Ishikawa (cell line): ENCODE measurements at regions not wholly inside any gene's neighbourhood (a gene's known extent, or its start where the extent isn't known, plus 50 kb on each side); places are given as distances from the start of the nearest gene placed in this dataset.

Experiments used
- CEBPB ChIP-seq: IDR thresholded peaks from 2 replicates; pipeline ENCODE4 v1.6.1; 2012
- CREB1 ChIP-seq: IDR thresholded peaks from 2 replicates; pipeline ENCODE4 v1.6.1; 2012; ENCODE audit warnings: low read depth
- EGR1 ChIP-seq: IDR thresholded peaks from 2 replicates; pipeline ENCODE4 v1.6.1; 2012
- EP300 ChIP-seq: IDR thresholded peaks from 2 replicates; pipeline ENCODE4 v1.6.1; 2012; ENCODE audit warnings: borderline replicate concordance
- FOXM1 ChIP-seq: IDR thresholded peaks from 2 replicates; pipeline ENCODE4 v1.6.1; 2012; ENCODE audit warnings: low read depth, borderline replicate concordance
- MAX ChIP-seq: IDR thresholded peaks from 2 replicates; pipeline ENCODE4 v1.6.1; 2012
- NFIC ChIP-seq: IDR thresholded peaks from 2 replicates; pipeline ENCODE4 v1.6.1; 2012
- RAD21 ChIP-seq: IDR thresholded peaks from 2 replicates; pipeline ENCODE4 v1.6.1; 2012; ENCODE audit warnings: low read depth
- REST ChIP-seq: IDR thresholded peaks from 2 replicates; pipeline ENCODE4 v1.6.1; 2012; ENCODE audit warnings: low read depth, mild to moderate bottlenecking
- TAF1 ChIP-seq: IDR thresholded peaks from 2 replicates; pipeline ENCODE4 v1.6.1; 2012; ENCODE audit warnings: low read depth, mild to moderate bottlenecking
- TCF12 ChIP-seq: IDR thresholded peaks from 2 replicates; pipeline ENCODE4 v1.6.1; 2012; ENCODE audit warnings: low read depth
- TEAD4 ChIP-seq: IDR thresholded peaks from 2 replicates; pipeline ENCODE4 v1.6.1; 2012
- USF1 ChIP-seq: IDR thresholded peaks from 2 replicates; pipeline ENCODE4 v1.6.1; 2012
- YY1 ChIP-seq: IDR thresholded peaks from 2 replicates; pipeline ENCODE4 v1.6.1; 2012; ENCODE audit warnings: low read depth
- ZBTB7A ChIP-seq: IDR thresholded peaks from 2 replicates; pipeline ENCODE4 v1.6.1; 2012; ENCODE audit warnings: low read depth

- TF ChIP-seq FOXM1 (no peak), MAX (no peak), USF1 (no peak), TCF12 (no peak), EGR1 (no peak), EP300 (no peak), ZBTB7A (no peak)
Measured at GRCh38 chr9:29640507-29640906, 2067.2 kb upstream of the C9orf72 start.

- no peak for TF ChIP-seq YY1
- no peak for TF ChIP-seq EGR1
- no peak for TF ChIP-seq USF1
- no peak for TF ChIP-seq TCF12
Measured at GRCh38 chr9:29644514-29644913, 2071.2 kb upstream of the C9orf72 start.

- TF ChIP-seq FOXM1: no peak
- no peak for TF ChIP-seq CEBPB
- no peak for TF ChIP-seq CREB1
- no peak for TF ChIP-seq EP300
Measured at GRCh38 chr9:29647451-29647850, 2074.2 kb upstream of the C9orf72 start.

GRCh38 chr9:29648132-29648531 is 2074.9 kb upstream of the C9orf72 start:
- TF ChIP-seq ZBTB7A (no peak), TCF12 (no peak), RAD21 (no peak), MAX (no peak), FOXM1 (no peak), EGR1 (no peak), USF1 (no peak), CEBPB (no peak), EP300 (no peak), TEAD4 (no peak), REST (no peak), NFIC (no peak), CREB1 (no peak)

- TF ChIP-seq CEBPB (no peak), FOXM1 (no peak), YY1 (no peak), TAF1 (no peak), RAD21 (no peak)
Measured at GRCh38 chr9:29648601-29649000, 2075.3 kb upstream of the C9orf72 start.

GRCh38 chr9:29656641-29657406 is 2083.5 kb upstream of the C9orf72 start:
- no peak for TF ChIP-seq REST
- TF ChIP-seq FOXM1: no peak
- TF ChIP-seq USF1: no peak
- no peak for TF ChIP-seq EP300
- no peak for TF ChIP-seq NFIC
- TF ChIP-seq ZBTB7A: no peak
- TF ChIP-seq CEBPB: no peak
